OCI-LY7 (cell line): ENCODE measurements at regions not wholly inside any gene's neighbourhood (a gene's known extent, or its start where the extent isn't known, plus 50 kb on each side); places are given as distances from the start of the nearest gene placed in this dataset.
"Not testable (repeated sequence)": the region's sequence is repeated elsewhere in the genome, so short reads cannot be mapped to it uniquely, and the experiment has no call there.

ENCODE experiments used
- BruUV-seq: library from RNA; stranded (reverse); fragments of 400-500 nt; replicated peaks from 2 replicates; lab custom pipeline; 2021; lab: Mats Ljungman, UMichigan
- CTCF ChIA-PET: fragments of 300-600 bp; sonication (Branson Sonifier 250); formaldehyde crosslinking; loops from one replicate; lab custom pipeline; 2022; ENCODE audit warnings: antibody characterized with exemption; ENCODE audit not compliant: unreplicated experiment; lab: Charles Lee
- POLR2A ChIA-PET: fragments of 300-600 bp; sonication (Branson Sonifier 250); formaldehyde crosslinking; loops from one replicate; lab custom pipeline; 2022; ENCODE audit warnings: antibody characterized with exemption; lab: Charles Lee
- DNase-seq: peaks from one replicate; pipeline ENCODE4 v3.0.0-alpha.2; 2015; ENCODE audit warnings: low spot score
- H2AFZ ChIP-seq: fragments of 200-600 bp; sonication (generic), shearing (Covaris generic); 2 replicates; pipeline ENCODE4 v1.6.1; 2014; ENCODE audit warnings: mild to moderate bottlenecking, antibody characterized with exemption, low read length, moderate library complexity
- H3K27ac ChIP-seq: fragments of 200-600 bp; sonication (generic); 2 replicates; pipeline ENCODE4 v1.5.1; 2014; ENCODE audit warnings: mixed run types, low read depth, mild to moderate bottlenecking, moderate library complexity, low read length, inconsistent platforms; ENCODE audit not compliant: poor library complexity, severe bottlenecking
- H3K36me3 ChIP-seq: fragments of 200-600 bp; sonication (generic); 2 replicates; pipeline ENCODE4 v1.6.1; 2014; ENCODE audit warnings: mild to moderate bottlenecking, antibody characterized with exemption, low read length, moderate library complexity, mixed read lengths; ENCODE audit not compliant: insufficient read depth
- H3K4me1 ChIP-seq: fragments of 200-600 bp; sonication (generic); 2 replicates; pipeline ENCODE4 v1.5.1; 2014; ENCODE audit warnings: mild to moderate bottlenecking, low read length; ENCODE audit not compliant: insufficient read depth, poor library complexity, severe bottlenecking
- H3K4me2 ChIP-seq: fragments of 200-600 bp; sonication (generic); 2 replicates; pipeline ENCODE4 v1.6.1; 2014; ENCODE audit warnings: mild to moderate bottlenecking, low read length
- H3K4me3 ChIP-seq: fragments of 200-600 bp; sonication (generic); 2 replicates; pipeline ENCODE4 v1.5.1; 2014; ENCODE audit warnings: mild to moderate bottlenecking, low read depth, low read length; ENCODE audit not compliant: poor library complexity, severe bottlenecking
- H3K79me2 ChIP-seq: fragments of 200-600 bp; sonication (generic); 2 replicates; pipeline ENCODE4 v1.6.1; 2016; ENCODE audit warnings: low read depth, mild to moderate bottlenecking, low read length, moderate library complexity, mixed read lengths; ENCODE audit not compliant: insufficient read depth
- H3K9me2 ChIP-seq: fragments of 200-600 bp; sonication (generic); 2 replicates; pipeline ENCODE4 v1.6.1; 2016; ENCODE audit warnings: mild to moderate bottlenecking, low read length, mixed read lengths; ENCODE audit not compliant: insufficient read depth
- H3K9me3 ChIP-seq: fragments of 200-600 bp; sonication (generic); 2 replicates; pipeline ENCODE4 v1.6.1; 2014; ENCODE audit warnings: mild to moderate bottlenecking, mixed run types, low read length, mixed read lengths
- H4K20me1 ChIP-seq: fragments of 200-600 bp; sonication (generic); 2 replicates; pipeline ENCODE4 v1.6.1; 2014; ENCODE audit warnings: mild to moderate bottlenecking, antibody characterized with exemption, low read length, moderate library complexity, mixed read lengths; ENCODE audit not compliant: insufficient read depth
- EZH2phosphoT487 ChIP-seq: fragments of 200-600 bp; sonication (generic); IDR thresholded peaks from 2 replicates; pipeline ENCODE4 v1.6.1; 2018; ENCODE audit warnings: low read depth, borderline replicate concordance, mild to moderate bottlenecking, mixed run types, antibody characterized with exemption, low read length, moderate library complexity, mixed read lengths
- intact Hi-C: fragments of 100-400 bp; cut with micrococcal nuclease; formaldehyde crosslinking; loops from one replicate; pipeline ENCODE4 v1.10.0; 2022; ENCODE audit not compliant: unreplicated experiment
- TF ChIP-seq, protein P1 (sequence below): fragments of 200-600 bp; sonication (generic); conservative IDR thresholded peaks from 2 replicates; pipeline ENCODE4 v1.5.1; 2014; ENCODE audit warnings: mild to moderate bottlenecking, antibody characterized with exemption, low read length, moderate library complexity, mixed read lengths

DNA sequence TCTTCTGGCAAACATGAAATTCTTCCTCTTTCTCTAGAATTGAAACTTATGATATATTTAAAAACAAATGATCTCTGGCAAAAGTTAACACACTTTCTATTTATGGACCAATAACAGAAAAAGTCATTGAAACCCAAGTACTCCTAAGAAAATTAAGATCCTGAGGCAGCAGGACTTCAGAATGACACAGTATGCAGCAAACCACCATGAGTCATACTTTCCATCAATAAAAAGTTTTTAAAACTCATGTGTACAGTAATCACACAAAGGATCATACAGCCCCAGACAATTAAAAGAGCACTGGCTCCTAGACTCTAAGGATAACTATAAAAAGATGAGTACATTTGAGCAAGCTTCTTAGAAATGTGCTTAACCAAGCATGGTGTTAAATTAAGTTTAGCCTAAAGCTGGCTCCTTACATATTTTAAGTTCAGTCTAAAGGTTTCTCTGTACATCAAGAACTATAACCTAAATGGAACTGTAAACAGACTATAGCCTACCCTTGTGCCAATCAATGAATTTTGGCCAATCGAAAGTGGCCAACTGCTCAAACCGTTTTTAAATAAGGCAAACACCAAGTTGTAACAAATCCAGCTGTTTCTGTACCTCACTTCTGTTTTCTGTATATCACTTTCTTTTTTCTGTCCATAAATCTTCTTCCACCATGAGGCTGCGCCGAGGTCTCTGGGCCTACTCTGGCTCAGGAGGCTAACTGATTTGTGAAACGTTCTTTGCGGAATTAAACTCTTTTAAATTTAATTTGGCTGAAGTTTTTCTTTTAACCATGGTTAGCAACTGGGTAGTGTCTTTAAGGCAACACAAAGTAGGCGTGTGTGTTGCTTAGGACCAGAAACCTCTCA, 232.1 kb upstream of the PIK3R1 start:
- Histone ChIP-seq H3K27ac (no peak overlapping the region), H3K79me2 (no peaks in the 10 kb centered on the region), H3K36me3 (no peaks in the 10 kb centered on the region), H3K4me3 (no peak overlapping the region), H3K9me2 (no peaks in the 10 kb centered on the region), H4K20me1 (no peaks in the 10 kb centered on the region), H3K4me2 (no peak overlapping the region), H3K9me3 (no peaks in the 10 kb centered on the region), H3K4me1 (no peaks in the 10 kb centered on the region), H2AFZ (no peak overlapping the region)
- intact Hi-C loops: no loop called here
- ChIA-PET CTCF (no interaction called here), POLR2A (no interaction called here)
- BruUV-seq: no TSS peak
- DNase-seq: no peak
- TF ChIP-seq, protein P1, sequence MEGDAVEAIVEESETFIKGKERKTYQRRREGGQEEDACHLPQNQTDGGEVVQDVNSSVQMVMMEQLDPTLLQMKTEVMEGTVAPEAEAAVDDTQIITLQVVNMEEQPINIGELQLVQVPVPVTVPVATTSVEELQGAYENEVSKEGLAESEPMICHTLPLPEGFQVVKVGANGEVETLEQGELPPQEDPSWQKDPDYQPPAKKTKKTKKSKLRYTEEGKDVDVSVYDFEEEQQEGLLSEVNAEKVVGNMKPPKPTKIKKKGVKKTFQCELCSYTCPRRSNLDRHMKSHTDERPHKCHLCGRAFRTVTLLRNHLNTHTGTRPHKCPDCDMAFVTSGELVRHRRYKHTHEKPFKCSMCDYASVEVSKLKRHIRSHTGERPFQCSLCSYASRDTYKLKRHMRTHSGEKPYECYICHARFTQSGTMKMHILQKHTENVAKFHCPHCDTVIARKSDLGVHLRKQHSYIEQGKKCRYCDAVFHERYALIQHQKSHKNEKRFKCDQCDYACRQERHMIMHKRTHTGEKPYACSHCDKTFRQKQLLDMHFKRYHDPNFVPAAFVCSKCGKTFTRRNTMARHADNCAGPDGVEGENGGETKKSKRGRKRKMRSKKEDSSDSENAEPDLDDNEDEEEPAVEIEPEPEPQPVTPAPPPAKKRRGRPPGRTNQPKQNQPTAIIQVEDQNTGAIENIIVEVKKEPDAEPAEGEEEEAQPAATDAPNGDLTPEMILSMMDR: no peak
- TF ChIP-seq EZH2phosphoT487: no peak

DNA sequence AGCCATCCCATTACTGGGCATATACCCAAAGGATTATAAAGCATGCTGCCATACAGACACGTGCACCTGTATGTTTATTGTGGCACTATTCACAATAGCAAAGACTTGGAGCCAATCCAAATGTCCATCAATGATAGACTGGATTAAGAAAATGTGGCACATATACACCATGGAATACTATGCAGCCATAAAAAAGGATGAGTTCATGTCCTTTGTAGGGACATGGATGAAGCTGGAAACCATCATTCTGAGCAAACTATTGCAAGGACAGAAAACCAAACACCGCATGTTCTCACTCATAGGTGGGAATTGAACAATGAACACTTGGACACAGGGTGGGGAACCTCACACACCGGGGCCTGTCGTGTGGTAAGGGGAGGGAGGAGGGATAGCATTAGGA, 233.4 kb upstream of the PIK3R1 start:
- H3K9me2 ChIP-seq, CTCF ChIA-PET, H3K79me2 ChIP-seq, H3K36me3 ChIP-seq, H3K4me3 ChIP-seq, H3K4me1 ChIP-seq, POLR2A ChIA-PET, H4K20me1 ChIP-seq, H3K27ac ChIP-seq, intact Hi-C loops, BruUV-seq, H3K9me3 ChIP-seq, DNase-seq, H3K4me2 ChIP-seq, H2AFZ ChIP-seq: not testable (repeated sequence)

DNA sequence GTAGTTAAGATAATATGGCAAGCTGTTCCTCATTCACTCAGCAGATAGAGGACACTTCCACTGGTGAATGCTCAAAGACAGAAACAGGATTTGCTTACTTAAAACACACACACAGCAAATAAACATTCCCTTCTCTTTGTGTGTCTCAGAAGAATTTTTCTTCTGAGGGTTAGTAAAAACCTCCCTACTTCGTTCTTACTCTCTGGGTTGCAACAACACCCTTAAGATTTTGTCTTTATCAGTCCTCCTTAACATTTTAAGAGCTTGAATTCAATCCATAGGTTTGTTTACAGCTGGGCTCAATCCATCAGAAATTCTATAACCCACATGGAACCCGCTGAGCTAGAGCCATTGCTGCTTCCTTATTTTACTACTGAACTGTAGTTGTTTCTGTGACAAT, 237.4 kb upstream of the PIK3R1 start:
- intact Hi-C loops: no loop called here
- H3K9me3 ChIP-seq: no peaks in the 10 kb centered on the region
- no TSS peak for BruUV-seq
- ChIA-PET POLR2A (no interaction called here), CTCF (no interaction called here)
- H3K36me3 ChIP-seq: no peaks in the 10 kb centered on the region
- no peaks in the 10 kb centered on the region for H3K79me2 ChIP-seq
- DNase-seq: no peak
- H3K4me3 ChIP-seq: no peak overlapping the region
- no peaks in the 10 kb centered on the region for H3K4me1 ChIP-seq
- H4K20me1 ChIP-seq: no peaks in the 10 kb centered on the region
- no peak overlapping the region for H2AFZ ChIP-seq
- no peak overlapping the region for H3K4me2 ChIP-seq
- H3K9me2 ChIP-seq: no peaks in the 10 kb centered on the region
- TF ChIP-seq, protein P1: no peak
- no peak for TF ChIP-seq EZH2phosphoT487
- no peak overlapping the region for H3K27ac ChIP-seq
